K562 (cell line): ENCODE measurements at regions not wholly inside any gene's neighbourhood (a gene's known extent, or its start where the extent isn't known, plus 50 kb on each side); places are given as distances from the start of the nearest gene placed in this dataset.

Experiments
- ATAC-seq: fragments of 200-7000 bp; cut with Tn5 transposase; 3 replicates; pipeline ENCODE4 v1.9.1; 2020; ENCODE audit warnings: moderate library complexity
- BruUV-seq: library from RNA; stranded (reverse); fragments of 400-500 nt; replicated peaks from 2 replicates; lab custom pipeline; 2021; lab: Mats Ljungman, UMichigan
- CTCF ChIA-PET: fragments of 300-600 bp; formaldehyde crosslinking; extraction: SDS; loops from one replicate; lab custom pipeline; 2021; ENCODE audit warnings: low intra/inter-chr PET ratio; lab: Yijun Ruan, JAX
- POLR2A ChIA-PET: fragments of 300-600, 350-650 bp; sonication (Branson Sonifier 250); formaldehyde crosslinking; extraction: SDS; loops from one replicate; lab custom pipeline; 2021; ENCODE audit warnings: antibody characterized with exemption, inconsistent platforms; lab: Yijun Ruan, JAX
- DNase-seq, 4 experiments: peaks; one replicate each; pipeline versions ENCODE4 v3.0.0 to v3.0.0-alpha.2; 2011 to 2018; ENCODE audit warnings: low spot score in 3 of 4, mixed read lengths in 3 of 4; ENCODE audit errors: extremely low read depth in 1 of 4
- FAIRE-seq: peaks from 2 replicates; lab custom pipeline; 2011; peaks lifted over from hg19 to GRCh38; lab: Jason Lieb, UNC
- H2AFZ ChIP-seq: 2 replicates; pipeline ENCODE4 v1.6.0; 2011; ENCODE audit warnings: low read depth, low read length, control low read depth, inconsistent platforms
- H3K27ac ChIP-seq: fragments of 200-600 bp; 3 replicates; pipeline ENCODE4 v1.8.0; 2011; ENCODE audit warnings: low read depth, mild to moderate bottlenecking, control low read depth, inconsistent platforms, low read length, moderate library complexity, mixed read lengths; ENCODE audit errors: extremely low read depth
- H3K27me3 ChIP-seq, 2 experiments: fragments of 300-600 bp in 1 of 2; 2 replicates in 1 of 2; 3 replicates in 1 of 2; pipeline versions ENCODE4 v1.6.0 to v1.8.0; 2011; ENCODE audit warnings: inconsistent platforms in 2 of 2, low read length in 2 of 2, mild to moderate bottlenecking in 1 of 2, mixed read lengths in 1 of 2, moderate library complexity in 1 of 2; ENCODE audit not compliant: control insufficient read depth in 2 of 2, insufficient read depth in 2 of 2
- H3K36me3 ChIP-seq: fragments of 300-600 bp; 3 replicates; pipeline ENCODE4 v1.8.0; 2011; ENCODE audit warnings: mild to moderate bottlenecking, low read length, inconsistent platforms; ENCODE audit not compliant: control insufficient read depth, insufficient read depth
- H3K4me1 ChIP-seq, 2 experiments: fragments of 200-600 bp in 1 of 2; replicated peaks in 1 of 2; 2 replicates in 1 of 2; 3 replicates in 1 of 2; pipeline versions ENCODE4 v1.5.1 to v1.8.0; 2011; ENCODE audit warnings: inconsistent platforms in 2 of 2, low read length in 2 of 2, mild to moderate bottlenecking in 1 of 2, mixed read lengths in 1 of 2, moderate library complexity in 1 of 2; ENCODE audit not compliant: control insufficient read depth in 2 of 2, insufficient read depth in 2 of 2
- H3K4me2 ChIP-seq: 2 replicates; pipeline ENCODE4 v1.6.1; 2011; ENCODE audit warnings: low read length, control low read depth, inconsistent platforms, mixed read lengths; ENCODE audit not compliant: insufficient read depth
- H3K4me3 ChIP-seq: fragments of 200-600 bp; sonication (generic), shearing (Covaris generic); 2 replicates; pipeline ENCODE4 v1.5.1; 2016; ENCODE audit warnings: control low read depth, inconsistent platforms
- H3K79me2 ChIP-seq: fragments of 200-600 bp; 3 replicates; pipeline ENCODE4 v1.8.0; 2011; ENCODE audit warnings: low read length, inconsistent platforms; ENCODE audit not compliant: control insufficient read depth, insufficient read depth
- H3K9ac ChIP-seq, 2 experiments: 2 replicates each; pipeline versions ENCODE4 v1.6.0 to v1.6.1; 2011; ENCODE audit warnings: low read depth in 2 of 2, low read length in 2 of 2, control low read depth in 1 of 2, inconsistent platforms in 1 of 2, mild to moderate bottlenecking in 1 of 2, mixed read lengths in 1 of 2; ENCODE audit not compliant: insufficient read depth in 1 of 2
- H3K9me1 ChIP-seq: one replicate; pipeline ENCODE4 v1.6.0; 2011; ENCODE audit warnings: inconsistent platforms, mild to moderate bottlenecking, low read length, moderate library complexity; ENCODE audit not compliant: control insufficient read depth, insufficient read depth
- H3K9me3 ChIP-seq: replicated peaks from 2 replicates; pipeline ENCODE4 v1.5.1; 2011; ENCODE audit warnings: low read depth, low read length, inconsistent platforms; ENCODE audit not compliant: control insufficient read depth, insufficient read depth
- H4K20me1 ChIP-seq: replicated peaks from 2 replicates; pipeline ENCODE4 v1.6.1; 2011; ENCODE audit warnings: low read length, inconsistent platforms, mixed read lengths; ENCODE audit not compliant: control insufficient read depth, insufficient read depth
- CBX1 ChIP-seq: sonication (generic); IDR thresholded peaks from 2 replicates; pipeline ENCODE4 v1.6.1; 2016; ENCODE audit warnings: antibody characterized with exemption, low read depth, mild to moderate bottlenecking
- CBX8 ChIP-seq: fragments of 200-600 bp; sonication (generic); IDR thresholded peaks from 2 replicates; pipeline ENCODE4 v1.6.1; 2012; ENCODE audit warnings: borderline replicate concordance, mixed run types, low read depth, mild to moderate bottlenecking, moderate library complexity, mixed read lengths, low read length, control low read depth, inconsistent platforms; ENCODE audit not compliant: poor library complexity, severe bottlenecking; ENCODE audit errors: extremely low read depth
- HDAC3 ChIP-seq: fragments of 450-650 bp; IDR thresholded peaks from 2 replicates; pipeline ENCODE4 v1.6.1; 2018; ENCODE audit warnings: borderline replicate concordance, mild to moderate bottlenecking, moderate library complexity; ENCODE audit not compliant: partially characterized antibody
- MEIS2 ChIP-seq: fragments of 450-650 bp; IDR thresholded peaks from 2 replicates; pipeline ENCODE4 v1.6.1; 2014; ENCODE audit warnings: mild to moderate bottlenecking; ENCODE audit not compliant: partially characterized antibody
- TRIM24 ChIP-seq, 2 experiments: fragments of 450-650 bp; IDR thresholded peaks; 2 replicates each; pipeline ENCODE4 v1.6.1; 2016
- YY1 ChIP-seq, 3 experiments: IDR thresholded peaks; 2 replicates each; pipeline ENCODE4 v1.6.1; 2011; ENCODE audit warnings: low read length in 2 of 3, mild to moderate bottlenecking in 2 of 3, moderate library complexity in 2 of 3, borderline replicate concordance in 1 of 3, control low read depth in 1 of 3, low read depth in 1 of 3; ENCODE audit not compliant: insufficient read depth in 3 of 3, insufficient replicate concordance in 2 of 3, control insufficient read depth in 1 of 3, insufficient read length in 1 of 3; ENCODE audit errors: extremely low read depth in 1 of 3
- ZC3H11A ChIP-seq: IDR thresholded peaks from 2 replicates; pipeline ENCODE4 v1.6.1; 2012; ENCODE audit warnings: low read depth, low read length, improper control_type of control experiment
- ZNF583 ChIP-seq: fragments of 250-450 bp; sonication (Bioruptor Pico); IDR thresholded peaks from 2 replicates; pipeline ENCODE4 v1.4.0; 2020
- ZNF584 ChIP-seq: fragments of 200-800 bp; sonication (Bioruptor generic); IDR thresholded peaks from 2 replicates; pipeline ENCODE4 v1.6.1; 2016; ENCODE audit warnings: low read depth, mild to moderate bottlenecking, missing genetic modification characterization, missing compliant biosample characterization
- ZNF699 ChIP-seq: fragments of 250-450 bp; sonication (Bioruptor Pico); IDR thresholded peaks from 2 replicates; pipeline ENCODE4 v1.8.0; 2021; ENCODE audit warnings: mild to moderate bottlenecking, moderate library complexity; ENCODE audit not compliant: insufficient replicate concordance
- ZNF830 ChIP-seq: fragments of 250-450 bp; sonication (Bioruptor Pico); IDR thresholded peaks from 2 replicates; pipeline ENCODE4 v1.5.0; 2021; ENCODE audit warnings: mild to moderate bottlenecking
- WGBS: fragments of 100-300 bp; shearing (Covaris generic); methylation state at CpG from one replicate; pipeline ENCODE4 v1.1.6; 2016; ENCODE audit warnings: low coverage, mixed read lengths; ENCODE audit not compliant: insufficient coverage; ENCODE audit errors: missing lambda C conversion rate; 5-methylcytosine and 5-hydroxymethylcytosine counted together
- in situ Hi-C: fragments of 300-500 bp; cut with MboI; formaldehyde crosslinking; loops from 4 replicates; pipeline ENCODE4 v1.15.0; 2018; ENCODE audit warnings: inconsistent platforms, mixed read lengths
- intact Hi-C: fragments of 100-400 bp; cut with micrococcal nuclease; formaldehyde crosslinking; loops from 2 replicates; pipeline ENCODE4 v1.14.2; 2022
- TF ChIP-seq, protein P1 (sequence below): fragments of 450-650 bp; IDR thresholded peaks from 2 replicates; pipeline ENCODE4 v1.6.1; 2016; ENCODE audit warnings: antibody characterized with exemption

DNA sequence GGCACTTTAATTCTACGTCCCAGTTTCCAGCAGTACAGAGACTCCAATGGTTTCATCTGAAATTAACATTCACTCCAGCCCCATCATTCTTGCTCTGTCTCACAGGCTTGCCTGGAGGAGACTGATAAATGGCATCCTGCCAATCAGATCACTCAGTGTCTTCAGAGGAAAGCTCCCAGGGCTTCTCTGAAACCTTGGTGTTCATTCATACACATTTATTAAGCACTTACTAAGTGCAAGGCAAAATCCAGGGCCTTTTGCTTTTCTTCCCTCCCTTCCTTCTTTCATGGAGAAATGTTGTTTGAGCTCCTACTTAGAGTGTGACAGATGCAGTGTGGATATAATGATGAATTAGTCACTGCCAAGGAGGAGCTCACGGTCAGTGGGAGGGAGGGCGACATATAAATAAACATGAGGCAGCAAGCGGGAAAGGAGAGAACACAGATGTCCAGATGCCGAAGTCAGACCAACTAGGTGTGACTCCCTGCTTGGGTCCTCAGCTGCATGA, 106.7 kb upstream of the DTNBP1 start (continued):
- TF ChIP-seq MEIS2 (peak; percentile 85), TRIM24 (IDR thresholded peaks at IDR 0.05) (no peak), HDAC3 (no peak), ZNF830 (no peak), ZC3H11A (no peak)

DNA sequence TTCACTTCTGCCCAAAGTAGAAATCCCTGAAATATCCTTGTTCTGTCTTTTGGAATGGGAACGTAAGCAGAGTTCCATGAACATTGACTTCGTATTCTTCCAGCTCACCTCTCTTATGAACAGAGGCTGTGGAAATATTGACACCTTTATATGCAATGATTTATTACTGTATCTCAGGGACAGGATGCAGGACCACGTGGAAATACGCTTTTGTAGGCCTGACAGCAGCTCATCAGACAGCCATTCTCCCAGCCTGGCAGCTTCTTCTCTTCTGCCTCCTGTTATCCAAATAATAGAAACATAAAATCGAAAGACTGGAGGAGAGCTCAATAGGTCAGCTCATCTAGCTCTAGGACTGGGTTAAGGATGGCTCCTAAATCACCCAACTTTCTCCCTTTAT, 106.2 kb upstream of the DTNBP1 start:
- Histone ChIP-seq H4K20me1 (no peaks in the 10 kb centered on the region), H3K4me1 (peaks cover 0 to 26% of the 10 kb centered on the region in 2 experiments; a peak in 4 of 5 replicates), H3K27me3 (no peaks in the 10 kb centered on the region), H3K79me2 (no peaks in the 10 kb centered on the region), H2AFZ (peak overlapping the region; percentile 65), H3K9ac (no peak overlapping the region), H3K36me3 (no peaks in the 10 kb centered on the region), H3K9me3 (no peaks in the 10 kb centered on the region), H3K4me3 (no peak overlapping the region), H3K4me2 (no peak overlapping the region), H3K27ac (no peak overlapping the region), H3K9me1 (no peaks in the 10 kb centered on the region)
- WGBS, result 45% methylated on average over 5 of the region's 5 CpGs
- BruUV-seq, result no TSS peak
- intact Hi-C loops, result no loop called here
- ChIA-PET POLR2A (interaction anchor here (0.7 to 3.1 kb wide), 10 partner anchors 9 to 378 kb away, joined by 3 to 16 read pairs (median 4); partner anchors contain the start of gene MYLIP), CTCF (no interaction called here)
- DNase-seq (no peak), ATAC-seq (no peak), FAIRE-seq (no peak)
- in situ Hi-C loops, result no loop called here
- TF ChIP-seq ZNF583 (CRISPR knock-in tag) (no peak), CBX1 (no peak), ZNF584 (CRISPR knock-in tag) (no peak), ZC3H11A (no peak), CBX8 (no peak), ZNF699 (CRISPR knock-in tag) (no peak), YY1 (IDR thresholded peaks at IDR 0.05; ENCODE audit: borderline replicate concordance in 1 of 3, control insufficient read depth in 1 of 3, extremely low read depth in 1 of 3, insufficient read depth in 3 of 3, insufficient read length in 1 of 3, insufficient replicate concordance in 2 of 3, low read depth in 1 of 3, low read length in 2 of 3) (no peak)
- TF ChIP-seq, protein P1, sequence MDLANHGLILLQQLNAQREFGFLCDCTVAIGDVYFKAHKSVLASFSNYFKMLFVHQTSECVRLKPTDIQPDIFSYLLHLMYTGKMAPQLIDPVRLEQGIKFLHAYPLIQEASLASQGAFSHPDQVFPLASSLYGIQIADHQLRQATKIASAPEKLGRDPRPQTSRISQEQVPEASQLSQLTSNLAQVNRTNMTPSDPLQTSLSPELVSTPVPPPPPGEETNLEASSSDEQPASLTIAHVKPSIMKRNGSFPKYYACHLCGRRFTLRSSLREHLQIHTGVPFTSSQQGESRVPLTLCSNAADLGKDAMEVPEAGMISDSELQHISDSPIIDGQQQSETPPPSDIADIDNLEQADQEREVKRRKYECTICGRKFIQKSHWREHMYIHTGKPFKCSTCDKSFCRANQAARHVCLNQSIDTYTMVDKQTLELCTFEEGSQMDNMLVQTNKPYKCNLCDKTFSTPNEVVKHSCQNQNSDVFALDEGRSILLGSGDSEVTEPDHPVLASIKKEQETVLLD, result no peak
